NCI-H1417 treated with DMSO at 0.1 percent for 48 hours (cell line): ENCODE measurements at regions not wholly inside any gene's neighbourhood (a gene's known extent, or its start where the extent isn't known, plus 50 kb on each side); places are given as distances from the start of the nearest gene placed in this dataset.
A peak's percentile ranks its signal among the peaks of the same experiment; 100 is the strongest.

ENCODE experiments used
- DNase-seq: peaks from one replicate; lab custom pipeline; 2025; lab: John Stamatoyannopoulos, UW

GRCh38 chr21:38699048-38699447, 106.7 kb upstream of the ETS2 start:
- DNase-seq = no peak

DNA sequence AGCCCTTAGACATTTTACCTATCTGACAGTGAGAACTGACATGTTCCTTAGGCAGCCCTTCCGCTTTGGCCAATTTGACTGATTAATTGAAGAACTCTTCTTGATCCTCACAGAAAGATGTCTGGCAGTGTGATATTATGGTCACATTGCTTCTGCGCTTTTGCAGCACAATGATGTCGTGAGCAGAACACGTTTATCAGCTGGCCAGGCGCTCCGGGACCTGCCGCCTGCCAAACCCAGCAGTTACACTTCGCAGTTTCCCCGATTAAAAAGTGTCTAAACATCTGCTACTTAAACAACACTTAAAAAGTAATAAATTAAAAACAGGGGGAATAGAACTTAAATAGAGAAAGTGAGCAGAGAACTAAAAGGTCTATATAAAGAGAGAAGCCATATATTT, 103.5 kb upstream of the ETS2 start:
- DNase-seq = no peak

DNA sequence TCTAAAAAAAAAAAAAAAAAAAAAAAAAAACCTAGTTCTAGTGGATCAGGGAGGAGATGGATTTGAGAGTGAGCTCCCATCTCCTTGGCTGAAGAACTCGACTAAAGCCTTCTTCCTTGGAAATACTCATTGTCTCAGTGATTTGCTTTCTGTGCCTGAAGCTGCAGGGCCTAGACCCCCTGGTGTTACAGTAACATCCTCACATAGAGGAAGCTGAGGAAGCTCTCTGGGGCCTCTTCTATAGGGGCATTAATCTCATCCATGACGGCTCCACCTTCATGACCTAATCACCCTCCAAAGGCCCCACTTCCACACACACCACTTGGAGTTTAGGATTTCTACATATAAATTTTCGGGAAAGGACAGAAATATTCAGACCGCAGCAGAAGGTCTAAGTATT, 95.9 kb upstream of the ETS2 start:
- DNase-seq = no peak

- DNase-seq = no peak
These were observed 93.7 kb upstream of the ETS2 start for GRCh38 chr21:38712071-38712470.

- no peak for DNase-seq
These were observed 93.1 kb upstream of the ETS2 start for GRCh38 chr21:38712664-38713063.

DNA sequence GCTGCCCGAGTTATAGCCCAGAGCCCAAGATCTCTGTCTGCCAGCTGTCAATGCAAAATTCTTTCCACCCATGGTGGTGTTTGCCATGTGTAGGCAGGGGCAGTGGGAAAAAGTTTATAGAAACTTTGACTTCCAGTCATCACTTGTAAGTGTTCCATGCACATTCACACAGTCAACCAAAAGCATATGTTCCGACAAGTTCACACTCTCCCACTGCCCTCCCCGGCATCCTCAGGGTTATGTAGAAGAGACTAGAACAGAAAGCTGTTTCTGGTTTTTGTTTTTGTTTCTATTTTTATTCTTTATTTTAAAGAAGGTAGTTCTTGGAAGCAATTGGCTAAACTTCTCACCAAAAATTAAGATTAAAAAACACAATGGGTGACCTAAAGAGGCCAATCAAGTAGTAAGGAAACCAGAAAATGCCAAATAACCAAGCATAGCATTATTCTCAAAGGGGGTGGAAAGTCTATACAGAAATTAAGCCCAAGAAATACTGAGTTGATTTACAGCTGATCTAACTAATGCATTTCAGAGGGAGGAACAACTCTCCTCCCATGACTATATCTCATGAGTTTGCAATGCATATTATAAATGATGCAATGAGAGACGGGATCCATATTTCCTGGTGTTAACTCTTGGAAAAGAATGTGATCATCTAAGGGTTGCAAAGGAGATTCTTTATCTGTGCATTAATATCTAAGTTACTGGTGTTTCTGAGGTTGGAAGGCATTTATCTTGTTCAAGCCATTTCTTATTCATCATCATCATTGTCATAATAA, 91.5 kb upstream of the ETS2 start:
- DNase-seq = no peak

DNA sequence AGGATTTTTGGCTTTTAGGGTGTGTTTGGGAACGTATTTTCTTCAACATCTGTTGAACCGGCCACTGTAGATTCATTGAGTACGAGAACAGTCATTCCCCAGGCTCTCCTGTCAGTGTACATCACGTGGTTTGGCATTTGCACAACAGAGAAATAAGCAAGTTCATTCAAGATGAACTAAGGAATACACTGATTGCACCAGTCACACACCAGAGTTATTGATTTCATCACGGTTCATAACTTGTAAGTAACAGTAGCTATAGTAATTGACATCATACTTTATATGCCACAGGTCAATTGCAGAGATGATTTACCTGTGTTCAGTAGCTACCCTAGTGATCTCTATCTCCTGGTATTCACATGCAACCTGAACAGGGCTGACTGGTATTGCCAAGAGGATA, 90.7 kb upstream of the ETS2 start:
- no peak for DNase-seq

- no peak for DNase-seq
These were observed 89.6 kb upstream of the ETS2 start for GRCh38 chr21:38716088-38716487.

DNA sequence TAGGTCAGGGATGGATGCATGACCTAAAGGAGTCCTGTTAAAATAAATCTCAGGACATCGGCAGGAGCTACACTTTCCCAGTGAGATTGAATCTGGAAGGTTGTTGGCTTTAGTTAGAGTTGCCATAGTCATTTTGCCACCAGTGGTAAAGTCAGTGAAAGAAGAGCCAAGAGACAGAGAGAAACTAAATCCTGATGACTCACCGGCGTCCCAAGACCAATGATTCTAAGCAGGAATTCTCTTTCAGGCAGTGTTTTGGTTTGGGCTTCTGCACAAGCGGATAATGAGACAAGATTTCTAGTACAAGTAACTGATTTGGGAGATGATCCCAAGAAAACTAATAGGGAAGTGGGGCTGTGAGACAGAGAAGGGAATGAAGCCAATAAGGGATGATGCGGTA, 88.8 kb upstream of the ETS2 start:
- DNase-seq = no peak

DNA sequence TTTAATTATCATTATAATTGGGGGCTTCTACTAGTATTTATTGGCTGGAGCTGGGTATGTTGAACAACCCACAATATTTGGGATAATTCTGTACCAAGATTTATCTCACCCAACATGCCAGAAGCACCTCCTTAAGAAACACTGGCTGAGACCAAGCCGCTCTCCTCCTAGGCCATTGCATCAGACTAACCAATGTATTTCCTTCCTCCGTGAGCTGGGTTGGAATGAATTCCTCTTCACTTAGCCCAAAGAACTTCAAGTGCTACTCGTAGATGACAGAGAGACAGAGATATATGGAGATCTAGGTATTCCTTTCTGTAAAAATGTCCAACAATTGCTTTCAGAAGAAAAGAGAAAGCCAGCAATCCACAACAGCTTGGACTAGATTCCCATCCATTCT, 87.2 kb upstream of the ETS2 start:
- no peak for DNase-seq

- no peak for DNase-seq
These were observed 85.7 kb upstream of the ETS2 start for GRCh38 chr21:38720074-38720473.

- no peak for DNase-seq
These were observed 84.7 kb upstream of the ETS2 start for GRCh38 chr21:38721055-38721454.

DNA sequence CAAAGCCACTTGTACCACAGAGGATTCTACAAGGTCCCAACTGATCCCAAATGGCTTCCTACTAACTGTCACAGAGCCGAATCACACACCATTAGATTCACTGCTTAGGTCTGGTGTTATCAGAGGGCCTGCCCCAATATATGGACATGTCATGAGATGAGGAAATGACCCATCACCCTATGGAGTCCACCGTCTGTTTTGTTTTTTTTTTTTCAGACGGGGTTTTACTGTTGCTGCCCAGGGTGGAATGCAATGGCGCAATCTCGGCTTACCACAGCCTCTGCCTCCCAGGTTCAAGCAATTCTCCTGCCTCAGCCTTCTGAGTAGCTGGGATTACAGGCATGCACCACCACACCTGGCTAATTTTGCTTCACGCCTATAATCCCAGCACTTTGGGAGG, 83.8 kb upstream of the ETS2 start:
- no peak for DNase-seq

- DNase-seq = no peak
These were observed 80.3 kb upstream of the ETS2 start for GRCh38 chr21:38725196-38726157.

GRCh38 chr21:38726482-38726881, 79.2 kb upstream of the ETS2 start:
- no peak for DNase-seq

- no peak for DNase-seq
These were observed 76.4 kb upstream of the ETS2 start for GRCh38 chr21:38729291-38729690.

DNA sequence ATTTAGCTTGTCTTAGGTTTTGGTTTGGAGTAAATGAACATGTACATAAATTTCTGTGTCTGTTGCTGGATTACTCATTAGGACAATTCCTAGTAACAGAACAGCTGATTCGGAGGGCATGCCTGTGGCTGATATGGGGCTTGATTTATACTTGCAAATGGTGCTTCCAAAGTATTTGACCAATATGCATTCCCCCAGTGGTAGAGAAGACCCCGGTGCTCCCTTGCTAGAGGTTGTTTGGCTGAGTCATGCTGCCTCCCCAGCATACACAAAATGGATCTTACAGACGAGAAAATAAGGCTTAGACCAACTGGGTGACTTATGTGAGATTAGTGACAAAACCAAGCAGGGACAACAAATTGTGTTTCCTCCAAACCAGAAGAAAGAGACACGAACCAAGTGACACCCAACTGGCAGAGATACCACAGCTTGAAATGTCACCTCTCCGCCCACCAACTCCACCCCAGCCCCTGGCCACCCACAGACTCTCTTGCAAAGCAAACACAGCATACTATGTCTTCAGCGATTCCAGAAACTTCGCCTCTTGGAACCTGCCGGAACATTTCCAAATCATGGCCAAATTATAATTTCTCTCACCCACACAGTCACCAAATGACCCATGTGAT, 75.9 kb upstream of the ETS2 start:
- no peak for DNase-seq

DNA sequence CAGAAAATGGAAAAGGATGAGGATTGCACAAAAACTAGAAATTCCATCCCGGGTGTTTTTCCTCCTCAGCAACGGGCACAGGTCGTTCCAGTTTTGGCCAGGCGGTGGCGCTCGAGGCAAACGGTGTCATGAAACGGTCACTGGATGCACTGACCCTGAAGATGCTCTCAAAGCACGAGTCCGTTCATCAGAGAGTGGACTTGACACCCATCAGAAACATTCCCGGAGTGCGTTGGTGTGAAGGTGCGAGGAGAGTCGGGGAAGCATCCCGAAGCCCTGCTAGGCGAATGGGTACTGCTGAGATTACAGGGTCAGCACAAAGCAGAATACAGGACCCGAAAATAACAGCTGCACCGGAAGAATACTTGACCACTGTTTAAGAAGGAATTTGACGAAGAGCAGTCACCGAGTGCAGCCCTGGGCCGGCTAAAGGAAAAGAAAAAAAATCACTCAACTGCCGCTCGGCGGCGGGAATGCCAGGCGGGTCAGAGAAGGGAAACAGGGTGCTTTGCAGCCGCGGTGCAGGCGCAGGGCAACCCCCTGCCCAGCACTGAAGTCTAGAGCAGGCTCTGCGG, 71.7 kb upstream of the ETS2 start:
- peak; percentile 58 for DNase-seq

- no peak for DNase-seq
These were observed 70.9 kb upstream of the ETS2 start for GRCh38 chr21:38734646-38735365.

DNA sequence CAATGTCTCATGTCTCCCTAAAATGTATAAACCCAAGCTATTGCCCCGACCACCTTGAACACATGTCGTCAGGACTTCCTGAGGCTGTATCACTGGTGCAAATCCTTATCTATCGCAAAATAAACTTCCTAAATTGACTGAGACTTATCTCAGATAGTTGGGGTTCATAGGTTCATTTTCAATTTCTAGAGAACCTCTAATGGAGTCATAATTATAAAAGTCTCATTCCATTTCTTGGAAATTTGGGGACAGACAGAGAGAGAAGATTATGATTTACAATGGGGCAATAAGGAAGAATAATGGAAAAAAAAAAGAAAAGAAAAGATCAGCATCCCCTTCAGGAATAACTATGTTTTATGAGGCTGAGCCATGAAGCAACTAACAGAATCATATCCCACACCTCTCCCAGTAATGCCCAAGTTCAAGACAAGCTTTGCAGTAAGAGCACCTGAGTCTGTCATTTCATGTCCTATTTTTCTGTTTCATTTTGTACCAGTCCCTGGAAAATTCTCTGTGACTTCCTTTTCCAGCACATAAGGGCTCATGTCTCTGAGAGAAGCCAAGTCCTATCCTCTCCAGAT, 70.0 kb upstream of the ETS2 start:
- no peak for DNase-seq

- no peak for DNase-seq
These were observed 65.6 kb upstream of the ETS2 start for GRCh38 chr21:38740090-38740489.
